GM12892 (cell line): ENCODE measurements at regions not wholly inside any gene's neighbourhood (a gene's known extent, or its start where the extent isn't known, plus 50 kb on each side); places are given as distances from the start of the nearest gene placed in this dataset.

Experiments
- POLR2A ChIP-seq: IDR thresholded peaks from 2 replicates; pipeline ENCODE4 v1.6.1; 2011; ENCODE audit warnings: low read depth, low read length, control low read depth
- POLR2AphosphoS5 ChIP-seq: IDR thresholded peaks from 2 replicates; pipeline ENCODE4 v1.6.1; 2011; ENCODE audit warnings: low read depth, low read length, control low read depth
- TAF1 ChIP-seq: IDR thresholded peaks from 2 replicates; pipeline ENCODE4 v1.6.1; 2011; ENCODE audit warnings: low read depth, mild to moderate bottlenecking, control low read depth, low read length, borderline replicate concordance

GRCh38 chr11:92136797-92137196, 87.8 kb upstream of the FAT3 start:
- TF ChIP-seq POLR2AphosphoS5 (no peak), POLR2A (no peak), TAF1 (no peak)
